ENCODE measurements at regions not wholly inside any gene's neighbourhood (a gene's known extent, or its start where the extent isn't known, plus 50 kb on each side); places are given as distances from the start of the nearest gene placed in this dataset.

DNA sequence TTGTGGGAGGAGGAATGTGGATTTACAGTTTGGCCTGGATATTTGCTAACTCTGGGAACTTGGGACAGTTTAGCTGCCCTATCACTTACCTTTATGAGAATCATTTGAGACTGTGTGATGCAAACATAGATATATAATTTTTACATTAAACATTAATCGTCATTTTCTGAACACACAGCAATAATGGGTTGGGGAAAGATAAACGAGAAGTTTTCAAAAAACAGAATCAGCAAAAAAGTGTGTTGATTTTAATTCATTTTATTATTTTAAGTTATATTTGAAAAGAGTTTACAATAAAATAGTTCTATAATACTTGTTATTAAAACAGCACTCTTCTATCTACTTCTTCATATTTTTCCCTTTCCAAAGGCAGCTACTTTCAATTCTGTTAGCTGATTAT is 813.3 kb downstream of the SLC4A3 start:
- CTCF ChIA-PET, result no interaction called here
- POLR2A ChIA-PET, result no interaction called here

DNA sequence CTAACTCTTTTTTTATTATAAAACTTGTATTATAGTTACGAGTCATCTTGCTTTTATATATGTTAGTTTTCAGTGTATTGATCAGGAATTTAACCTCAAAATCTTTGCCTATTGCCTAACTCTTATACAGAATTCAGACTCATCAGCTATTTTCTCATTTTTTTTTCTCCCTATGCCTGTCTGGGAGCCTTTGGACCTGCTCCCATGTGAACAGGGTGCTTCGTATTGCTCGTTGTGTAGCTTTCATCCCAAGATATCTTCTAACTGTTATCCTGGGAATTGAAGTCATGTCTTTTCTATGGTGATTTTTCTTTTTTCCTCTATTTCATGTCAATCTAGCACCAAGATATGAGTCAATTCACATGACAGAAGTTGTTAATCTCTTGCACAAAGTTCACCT is 814.0 kb downstream of the SLC4A3 start:
- POLR2A ChIA-PET, result no interaction called here
- CTCF ChIA-PET, result no interaction called here

DNA sequence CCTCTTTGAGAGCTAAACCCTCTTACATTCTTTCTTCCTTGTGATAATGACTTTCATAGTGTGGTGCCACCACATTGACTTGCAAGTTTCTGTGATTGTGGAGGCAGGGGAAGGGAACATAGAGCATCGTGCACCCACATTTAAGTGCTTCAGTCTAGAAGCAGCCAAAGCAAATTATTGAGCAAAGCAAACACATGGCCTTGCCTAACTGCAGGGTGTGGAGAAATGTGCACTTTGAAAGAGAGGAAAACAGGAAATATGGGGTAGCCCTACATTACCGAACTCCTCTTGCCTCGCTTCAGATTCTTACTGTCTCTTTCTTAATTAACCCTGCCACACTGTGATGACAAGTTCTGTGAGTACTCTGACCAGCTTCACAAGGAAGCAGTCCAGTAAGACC is 814.6 kb downstream of the SLC4A3 start:
- POLR2A ChIA-PET, result no interaction called here
- CTCF ChIA-PET, result no interaction called here

DNA sequence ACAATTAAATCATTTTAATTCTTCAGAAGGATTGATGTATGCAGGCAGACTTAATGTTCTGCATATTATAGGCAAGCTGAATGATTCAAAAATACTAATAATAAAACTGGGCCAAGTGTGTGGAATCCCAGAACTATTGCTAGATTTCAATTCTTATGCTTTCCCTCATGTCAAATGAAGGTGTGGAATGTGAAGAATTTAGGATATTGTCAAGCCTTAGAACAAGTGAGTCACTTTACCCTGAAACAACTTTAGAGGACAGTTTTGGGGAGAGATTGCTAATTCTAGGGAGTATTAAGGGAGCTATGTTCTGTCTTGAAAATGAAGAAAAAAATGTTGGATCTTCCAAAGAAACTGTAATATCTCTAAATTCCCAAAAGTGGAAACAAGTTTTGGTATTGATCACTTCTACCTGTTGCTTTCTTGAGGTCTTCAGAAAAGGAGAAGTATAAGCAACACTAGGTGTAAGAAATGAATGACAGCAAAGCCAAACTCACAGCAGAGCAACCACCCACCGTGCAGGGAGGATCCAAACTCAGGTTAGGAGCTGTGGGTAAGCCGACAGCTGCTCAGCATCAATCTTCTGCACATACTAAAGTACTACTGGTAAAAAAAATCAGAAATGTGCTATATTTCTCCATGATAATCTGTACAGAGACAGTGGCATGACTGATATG is 818.1 kb downstream of the SLC4A3 start:
- CTCF ChIA-PET, result no interaction called here

DNA sequence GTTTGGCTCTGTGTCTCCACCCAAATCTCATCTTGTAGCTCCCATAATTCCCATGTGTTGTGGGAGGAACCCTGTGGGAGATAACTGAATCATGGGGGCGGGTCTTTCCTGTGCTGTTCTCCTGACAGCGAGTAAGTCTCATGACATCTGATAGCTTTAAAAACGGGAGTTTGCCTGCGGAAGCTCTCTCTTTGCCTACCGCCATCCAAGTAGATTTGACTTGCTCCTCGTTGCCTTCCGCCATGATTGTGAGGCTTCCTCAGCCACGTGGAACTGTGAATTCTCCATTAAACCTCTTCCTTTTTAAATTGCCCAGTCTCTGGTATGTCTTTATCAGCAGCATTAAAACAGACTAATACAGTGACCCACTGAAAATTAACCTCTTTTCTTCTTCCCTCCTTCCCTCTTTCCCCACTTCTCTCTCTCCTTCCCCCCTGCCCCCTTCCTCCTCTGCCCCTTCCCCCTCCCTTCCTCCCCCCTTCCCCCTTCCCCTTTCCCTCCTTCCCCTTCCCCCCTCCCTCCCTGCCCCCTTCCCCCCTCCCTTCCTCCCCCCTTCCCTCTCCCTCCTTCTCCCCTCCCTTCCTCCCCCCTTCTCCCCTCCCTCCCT is 818.8 kb downstream of the SLC4A3 start:
- CTCF ChIA-PET, result no interaction called here
- POLR2A ChIA-PET, result no interaction called here

More for the DNA sequence above, 818.1 kb downstream of the SLC4A3 start:
- POLR2A ChIA-PET, result no interaction called here

DNA sequence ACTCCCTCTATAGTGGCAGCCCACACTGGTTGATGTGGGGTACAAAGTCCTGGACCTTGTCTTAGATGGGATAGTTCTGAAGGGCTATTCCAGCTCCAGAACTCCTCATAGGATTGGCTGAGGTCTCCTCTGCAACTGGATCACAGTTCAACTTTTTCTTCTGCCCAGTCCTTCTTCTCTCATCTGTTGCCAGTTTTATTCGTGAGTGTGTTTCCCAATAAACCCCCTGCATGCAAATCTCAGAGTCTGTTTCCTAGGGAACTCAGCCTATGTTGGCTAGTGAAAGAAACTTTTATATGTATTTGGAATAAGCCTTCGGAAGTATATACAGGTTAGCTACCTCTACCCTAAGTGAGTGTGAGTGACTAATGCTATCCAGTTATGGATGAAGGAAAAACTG is 823.4 kb downstream of the SLC4A3 start:
- ChIA-PET POLR2A (no interaction called here), CTCF (no interaction called here)

DNA sequence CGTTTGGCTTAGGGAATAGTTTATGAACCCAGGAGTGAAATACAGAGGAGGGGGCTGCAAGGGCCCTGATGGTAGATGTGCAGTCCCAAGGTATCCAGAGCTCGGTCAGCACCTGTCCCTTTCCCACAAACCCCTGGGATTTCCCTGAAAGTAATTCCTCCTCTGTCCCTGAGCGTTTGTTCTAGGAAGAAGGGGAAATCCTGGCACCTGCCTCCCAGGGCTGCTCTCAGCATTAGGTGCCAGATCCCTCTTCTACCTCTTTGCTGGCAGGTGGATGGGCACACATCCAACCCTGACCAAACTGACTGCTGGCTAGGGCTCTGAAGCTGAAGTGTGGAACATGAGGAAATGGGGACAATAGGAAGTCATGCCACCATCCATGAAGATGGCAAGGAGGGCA is 824.0 kb downstream of the SLC4A3 start:
- ChIA-PET POLR2A (no interaction called here), CTCF (no interaction called here)

DNA sequence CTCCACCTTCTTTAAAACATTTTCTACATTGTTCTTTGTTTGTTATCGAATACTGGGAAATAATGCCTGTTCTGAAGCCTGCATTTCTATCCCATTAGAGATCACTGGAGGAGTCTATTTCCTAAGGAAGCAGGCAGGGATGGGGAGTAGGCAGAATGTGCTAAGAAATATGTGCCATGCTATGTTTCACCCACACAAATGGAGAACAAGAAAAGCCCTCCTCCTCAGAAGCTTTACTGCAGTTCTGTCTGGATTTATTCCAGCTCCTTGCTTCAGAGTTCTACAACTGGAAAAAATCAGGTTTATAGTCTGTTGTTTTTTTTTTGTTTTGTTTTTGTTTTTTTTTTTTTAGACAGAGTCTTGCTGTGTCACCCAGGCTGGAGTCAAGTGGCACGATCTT is 825.1 kb downstream of the SLC4A3 start:
- CTCF ChIA-PET, result no interaction called here
- POLR2A ChIA-PET, result no interaction called here

DNA sequence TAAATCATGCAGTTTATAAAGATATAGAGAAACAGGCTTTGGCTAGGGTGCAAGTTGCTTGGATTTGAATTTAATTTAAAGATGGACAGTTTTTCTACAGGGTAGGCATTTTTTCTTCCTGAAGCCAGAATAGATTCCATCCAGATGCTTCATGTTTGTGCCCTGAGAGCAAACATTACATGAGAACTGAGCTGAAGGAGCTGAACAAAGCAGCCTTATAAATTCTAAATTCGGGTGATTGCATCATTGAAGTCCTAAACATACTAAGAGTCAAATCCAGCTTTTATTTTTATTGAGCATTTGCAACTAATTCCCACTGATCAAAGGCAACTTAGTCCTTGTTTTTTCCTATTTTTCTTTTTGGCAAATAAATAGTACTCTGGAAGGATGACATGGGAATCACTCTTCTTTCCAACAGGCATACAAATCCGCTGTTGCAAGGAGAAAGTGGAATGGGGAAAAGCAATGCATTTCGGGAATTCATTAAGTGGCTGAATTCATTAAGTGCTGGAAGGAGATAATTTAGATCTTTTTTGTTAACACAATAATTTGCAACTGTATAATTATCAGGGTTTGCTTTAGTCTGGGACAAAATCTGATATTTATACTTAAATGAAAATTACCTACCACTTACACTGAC is 828.0 kb downstream of the SLC4A3 start:
- CTCF ChIA-PET, result no interaction called here
- POLR2A ChIA-PET, result no interaction called here

DNA sequence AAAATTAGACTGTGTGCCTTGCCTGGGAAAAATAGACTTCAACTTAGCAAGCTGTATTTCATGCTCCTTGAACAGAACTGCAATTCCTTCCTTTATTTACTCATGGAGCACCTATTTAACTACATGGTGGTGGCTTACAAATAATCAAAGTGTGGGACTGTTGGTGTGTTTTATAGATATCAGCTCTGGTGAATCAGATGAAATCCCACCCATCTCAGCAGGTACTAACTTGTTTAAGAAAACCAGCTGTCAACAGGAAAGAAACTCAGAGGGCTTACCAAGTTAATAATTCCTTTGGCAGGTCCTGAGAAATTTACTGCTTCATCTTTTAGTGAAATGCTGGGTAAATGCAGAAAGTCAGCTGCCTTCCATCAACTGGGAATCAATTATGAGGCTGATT is 830.6 kb downstream of the SLC4A3 start:
- ChIA-PET POLR2A (no interaction called here), CTCF (no interaction called here)

DNA sequence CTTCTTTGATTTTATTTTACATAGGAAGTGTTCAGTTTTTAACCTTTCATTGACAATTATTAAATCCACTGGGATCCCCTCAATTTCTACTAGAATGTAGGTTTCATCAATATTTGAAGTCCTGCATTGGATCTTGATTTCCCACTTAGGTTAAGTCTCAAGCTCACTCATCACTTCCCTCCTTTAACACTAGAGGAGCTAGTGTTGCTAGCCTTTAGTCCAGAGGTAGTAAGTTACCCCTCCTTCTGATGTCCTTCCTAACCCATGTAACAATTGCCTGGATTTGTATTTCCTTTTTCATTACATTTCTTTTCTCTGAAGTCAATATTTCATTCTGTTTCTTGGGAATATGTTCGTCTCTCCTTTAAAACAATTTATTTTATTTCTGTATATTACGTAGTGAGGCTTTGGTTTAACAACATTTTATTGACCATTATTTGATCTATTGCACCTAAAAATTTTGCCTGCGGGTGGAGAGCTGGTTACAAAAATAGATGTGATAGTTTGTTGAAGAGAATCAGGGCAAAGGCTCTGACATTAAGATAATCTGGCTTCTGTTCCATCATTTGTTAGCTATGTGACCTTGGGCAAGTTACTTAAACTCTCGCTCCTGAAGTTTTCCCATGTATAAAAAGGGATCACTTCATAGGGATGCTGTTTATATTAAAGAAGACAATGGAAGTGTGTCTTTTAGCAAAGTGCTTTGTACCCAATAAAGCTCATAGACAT is 833.0 kb downstream of the SLC4A3 start:
- POLR2A ChIA-PET, result no interaction called here
- CTCF ChIA-PET, result no interaction called here

DNA sequence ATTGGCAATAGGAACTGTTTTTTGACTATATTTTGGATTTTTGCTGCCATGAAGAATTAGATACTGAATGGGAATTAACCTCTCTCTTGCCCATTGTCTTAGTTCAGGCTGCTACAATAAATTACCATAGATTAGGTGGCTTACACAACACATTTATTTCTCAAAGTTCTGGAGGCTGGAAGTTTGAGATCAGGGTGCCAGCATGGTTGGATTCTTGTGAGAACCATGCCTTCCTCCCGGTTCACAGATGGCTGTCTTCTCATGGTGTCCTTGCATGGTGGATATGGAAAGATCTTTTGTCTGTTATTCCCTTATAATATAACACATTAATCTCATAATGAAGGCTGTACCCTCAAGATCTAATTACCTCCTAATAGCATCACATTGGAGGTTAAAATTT is 836.4 kb downstream of the SLC4A3 start:
- POLR2A ChIA-PET, result no interaction called here
- CTCF ChIA-PET, result no interaction called here

DNA sequence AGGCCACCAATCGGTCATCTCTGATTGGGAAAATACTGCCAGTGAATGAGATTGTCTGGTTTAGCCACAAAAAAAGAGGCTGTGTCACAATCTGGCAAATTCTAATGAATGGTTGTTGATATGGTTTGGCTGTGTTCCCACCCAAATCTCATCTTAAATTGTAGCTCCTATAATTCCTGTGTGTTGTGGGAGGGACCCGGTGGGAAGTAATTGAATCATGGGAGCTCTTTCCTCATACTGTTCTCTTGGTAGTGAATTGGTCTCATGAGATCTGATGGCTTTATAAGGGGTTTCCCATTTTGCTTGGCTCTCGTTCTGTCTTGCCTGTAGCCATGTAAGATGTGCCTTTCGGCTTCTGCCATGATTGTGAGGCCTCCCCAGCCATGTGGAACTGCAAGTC is 838.3 kb downstream of the SLC4A3 start:
- CTCF ChIA-PET, result no interaction called here
- POLR2A ChIA-PET, result no interaction called here

DNA sequence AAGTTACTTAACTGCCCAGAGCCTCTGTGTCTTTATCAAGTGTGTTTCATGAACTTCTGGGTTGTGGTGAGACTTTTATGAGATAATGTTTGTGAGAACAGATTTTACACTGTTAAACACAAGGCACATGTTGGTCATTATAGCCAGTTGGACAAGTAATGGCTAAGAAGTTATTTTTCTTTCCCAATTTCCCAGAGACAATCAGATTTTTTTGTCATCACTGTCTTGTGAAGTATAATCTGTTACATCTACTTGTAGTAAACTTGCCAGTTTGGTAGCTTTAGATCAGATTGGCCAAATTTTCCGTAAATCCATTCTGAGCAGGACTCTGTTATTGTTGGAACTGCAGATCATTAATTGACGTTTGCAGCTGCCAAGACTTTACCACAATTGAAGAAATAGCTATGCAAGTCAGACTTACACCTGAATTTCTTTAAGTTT is 838.8 kb downstream of the SLC4A3 start:
- ChIA-PET POLR2A (no interaction called here), CTCF (no interaction called here)

DNA sequence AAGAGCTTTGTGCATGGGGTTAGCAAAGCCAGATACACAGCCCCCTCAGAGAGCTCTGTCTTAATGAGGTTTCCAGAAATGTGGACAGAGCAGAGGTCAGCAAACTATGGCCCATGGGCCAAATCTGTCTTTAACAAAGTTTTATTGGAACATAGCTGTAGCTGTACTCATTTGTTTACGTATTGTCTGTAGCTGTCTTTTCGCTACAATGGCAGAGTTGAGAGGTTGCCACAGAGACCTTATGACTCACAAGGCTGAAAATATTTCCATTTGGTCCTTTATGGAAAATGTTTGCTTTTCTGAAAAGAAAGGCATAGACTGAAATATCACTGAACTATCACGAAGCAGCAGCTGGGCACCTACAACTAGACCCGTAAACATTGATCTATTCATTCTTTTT is 841.8 kb downstream of the SLC4A3 start:
- CTCF ChIA-PET, result no interaction called here
- POLR2A ChIA-PET, result no interaction called here

DNA sequence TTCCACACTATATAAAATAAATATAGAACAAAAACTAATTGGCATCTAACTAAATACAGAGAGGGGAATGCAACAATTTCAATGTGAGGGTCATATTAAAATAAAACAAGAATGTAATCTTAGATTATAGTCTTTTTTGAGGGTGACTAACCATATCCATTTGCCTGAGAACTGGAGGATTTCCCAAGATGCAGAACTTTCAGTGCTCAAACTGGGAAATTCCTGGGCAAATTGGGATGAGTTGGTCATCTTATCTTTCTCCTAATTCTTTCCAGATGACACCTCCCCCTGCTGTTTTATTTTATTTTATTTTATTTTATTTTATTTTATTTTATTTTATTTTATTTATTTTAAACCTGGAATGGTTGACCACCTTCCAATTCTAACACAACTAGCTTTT is 846.2 kb downstream of the SLC4A3 start:
- ChIA-PET POLR2A (no interaction called here), CTCF (no interaction called here)

DNA sequence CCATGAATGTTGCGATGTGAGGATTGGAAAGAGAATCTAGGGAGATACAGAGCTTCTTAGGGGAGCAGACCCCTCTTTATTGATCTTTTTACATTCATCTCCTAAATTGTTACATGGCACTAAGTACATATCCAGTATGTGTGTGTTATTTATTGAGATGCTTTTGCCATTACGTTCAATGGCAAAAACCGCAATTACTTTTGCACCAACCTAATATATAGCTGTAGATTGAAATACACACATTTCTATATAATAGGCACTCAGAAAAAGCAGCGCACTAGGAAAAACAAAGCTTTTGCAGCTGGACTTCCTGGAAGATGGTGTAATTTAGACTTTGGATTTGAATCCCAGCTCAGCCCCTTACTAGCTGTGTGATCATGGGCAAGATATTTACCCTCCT is 849.4 kb downstream of the SLC4A3 start:
- ChIA-PET CTCF (no interaction called here), POLR2A (no interaction called here)

DNA sequence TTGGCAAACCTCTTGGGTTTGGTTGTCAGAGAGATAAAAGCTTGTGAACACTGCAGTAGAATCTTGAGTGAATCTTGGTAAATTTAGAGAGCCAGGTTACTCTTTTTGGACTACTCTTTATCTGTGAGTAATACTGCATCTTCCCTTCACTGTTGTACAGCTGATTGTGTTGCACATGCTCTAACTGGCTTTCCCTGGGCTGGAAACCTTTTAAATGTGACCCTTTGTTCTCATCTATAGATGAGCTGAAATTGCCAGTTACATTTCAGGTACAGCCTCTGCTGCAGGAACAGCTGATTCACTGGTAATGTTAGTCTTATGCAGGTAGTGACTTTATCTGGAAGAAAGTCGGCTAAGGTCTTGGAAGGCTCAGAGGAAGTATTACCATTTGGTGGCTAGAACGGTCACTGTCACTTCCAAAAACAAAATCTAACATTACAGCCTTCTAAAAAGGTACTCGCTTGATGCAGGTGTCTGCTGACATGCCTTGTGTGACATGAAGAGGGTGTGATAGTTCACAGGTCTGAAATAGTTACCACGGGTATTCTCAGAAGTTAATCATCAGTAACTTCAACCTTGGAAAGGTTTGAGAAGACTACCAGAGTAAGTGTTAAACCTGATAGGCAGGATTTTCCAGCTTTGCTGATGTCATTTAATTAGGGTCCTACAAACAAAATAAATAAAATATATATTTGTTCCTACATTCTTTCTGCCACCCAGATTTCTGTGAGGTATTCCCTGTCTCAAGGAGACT is 851.1 kb downstream of the SLC4A3 start:
- CTCF ChIA-PET, result no interaction called here
- POLR2A ChIA-PET, result no interaction called here

DNA sequence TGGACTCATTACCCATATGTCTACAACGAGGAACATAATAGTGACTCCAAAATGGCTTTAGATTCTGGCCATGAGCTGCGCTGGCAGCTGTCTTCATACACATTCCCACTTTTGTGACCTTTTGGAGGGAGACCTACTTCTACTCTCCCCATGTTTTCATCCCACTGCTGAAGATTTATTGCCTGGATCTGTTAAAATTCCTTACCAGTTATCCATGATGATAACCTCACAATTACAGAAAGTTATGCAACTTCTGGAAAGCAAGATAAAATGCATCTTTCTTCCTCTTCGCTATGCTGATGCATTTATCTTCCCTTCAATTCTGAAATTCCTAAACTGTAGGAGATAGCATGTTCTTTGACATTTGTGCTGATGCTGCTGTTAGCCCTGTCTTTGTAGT is 855.3 kb downstream of the SLC4A3 start:
- POLR2A ChIA-PET, result no interaction called here
- CTCF ChIA-PET, result no interaction called here

DNA sequence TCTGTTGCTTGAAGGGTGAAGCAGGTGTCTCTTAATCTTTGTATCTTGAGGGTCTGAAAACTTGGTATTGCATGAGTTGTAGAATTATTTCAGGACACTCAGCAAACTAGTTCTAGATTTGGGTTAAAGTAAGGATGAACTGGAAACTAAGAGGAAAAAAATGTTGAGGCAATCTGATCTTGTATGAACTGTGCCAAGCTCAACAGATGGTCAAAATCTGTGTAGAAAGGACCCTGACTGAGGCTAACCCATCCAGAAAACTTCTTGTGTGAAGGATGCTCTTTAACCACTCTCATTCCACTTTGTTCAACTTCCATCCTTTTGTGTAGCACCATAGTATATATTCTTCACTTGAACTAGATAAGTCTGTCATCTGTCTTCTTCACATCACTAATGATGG is 861.7 kb downstream of the SLC4A3 start:
- CTCF ChIA-PET, result no interaction called here
- POLR2A ChIA-PET, result no interaction called here

DNA sequence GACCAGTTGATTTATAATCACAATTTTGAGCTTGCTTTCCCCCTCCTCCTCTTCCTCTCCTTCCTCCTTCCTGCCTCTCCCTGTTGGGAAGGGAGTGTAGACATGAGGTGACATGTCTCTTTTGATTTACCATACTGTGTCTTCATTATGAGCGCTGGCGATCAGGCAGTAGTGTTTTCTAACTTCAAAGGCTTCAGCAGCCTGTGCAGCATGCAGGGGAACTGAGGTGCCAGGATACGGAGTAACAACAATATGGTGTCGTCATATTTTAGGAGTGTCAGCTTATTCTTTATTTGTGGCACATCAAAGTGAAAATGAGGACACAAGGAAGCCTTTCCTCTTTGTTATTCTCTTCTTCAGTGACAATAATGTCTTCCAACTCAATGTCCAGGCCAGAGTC is 864.2 kb downstream of the SLC4A3 start:
- POLR2A ChIA-PET, result no interaction called here
- CTCF ChIA-PET, result no interaction called here
